KMS-11 (cell line): ENCODE measurements at regions not wholly inside any gene's neighbourhood (a gene's known extent, or its start where the extent isn't known, plus 50 kb on each side); places are given as distances from the start of the nearest gene placed in this dataset.

Experiments used
- H2AFZ ChIP-seq: fragments of 200-600 bp; sonication (generic); 2 replicates; pipeline ENCODE4 v1.6.1; 2016; ENCODE audit warnings: antibody characterized with exemption, mixed run types, low read depth
- H3K27ac ChIP-seq: fragments of 200-600 bp; sonication (generic); 2 replicates; pipeline ENCODE4 v1.6.1; 2016; ENCODE audit warnings: mild to moderate bottlenecking, mixed run types
- H3K27me3 ChIP-seq: fragments of 200-600 bp; sonication (generic); 2 replicates; pipeline ENCODE4 v1.6.1; 2017; ENCODE audit warnings: mild to moderate bottlenecking, low read depth, mixed run types, moderate library complexity; ENCODE audit not compliant: insufficient read depth
- H3K36me3 ChIP-seq: fragments of 200-600 bp; sonication (generic); 2 replicates; pipeline ENCODE4 v1.6.1; 2017; ENCODE audit warnings: mild to moderate bottlenecking, mixed run types; ENCODE audit not compliant: insufficient read depth
- H3K4me1 ChIP-seq: fragments of 200-600 bp; sonication (generic); 2 replicates; pipeline ENCODE4 v1.6.1; 2016; ENCODE audit warnings: mild to moderate bottlenecking, low read depth, mixed run types; ENCODE audit not compliant: poor library complexity, severe bottlenecking
- H3K4me2 ChIP-seq: fragments of 200-600 bp; sonication (generic); 2 replicates; pipeline ENCODE4 v1.7.0; 2016; ENCODE audit warnings: mild to moderate bottlenecking, mixed run types
- H3K4me3 ChIP-seq: fragments of 200-600 bp; sonication (generic); IDR thresholded peaks from 2 replicates; pipeline ENCODE4 v1.6.1; 2017; ENCODE audit warnings: low read depth, low read length, mixed read lengths; ENCODE audit not compliant: insufficient read depth
- H3K79me2 ChIP-seq: fragments of 200-600 bp; sonication (generic); 2 replicates; pipeline ENCODE4 v1.6.1; 2016; ENCODE audit warnings: low read depth, mixed run types; ENCODE audit not compliant: insufficient read depth
- H3K9ac ChIP-seq: fragments of 200-600 bp; sonication (generic); 2 replicates; pipeline ENCODE4 v1.6.1; 2016; ENCODE audit warnings: mild to moderate bottlenecking, mixed run types
- H4K20me1 ChIP-seq: fragments of 200-600 bp; sonication (generic); 2 replicates; pipeline ENCODE4 v1.6.1; 2016; ENCODE audit warnings: mild to moderate bottlenecking, mixed run types; ENCODE audit not compliant: insufficient read depth
- TF ChIP-seq, protein P1 (sequence below): fragments of 200-600 bp; sonication (generic); conservative IDR thresholded peaks from 2 replicates; pipeline ENCODE4 v1.6.1; 2017; ENCODE audit warnings: low read depth, mild to moderate bottlenecking, antibody characterized with exemption, low read length, moderate library complexity, mixed read lengths

DNA sequence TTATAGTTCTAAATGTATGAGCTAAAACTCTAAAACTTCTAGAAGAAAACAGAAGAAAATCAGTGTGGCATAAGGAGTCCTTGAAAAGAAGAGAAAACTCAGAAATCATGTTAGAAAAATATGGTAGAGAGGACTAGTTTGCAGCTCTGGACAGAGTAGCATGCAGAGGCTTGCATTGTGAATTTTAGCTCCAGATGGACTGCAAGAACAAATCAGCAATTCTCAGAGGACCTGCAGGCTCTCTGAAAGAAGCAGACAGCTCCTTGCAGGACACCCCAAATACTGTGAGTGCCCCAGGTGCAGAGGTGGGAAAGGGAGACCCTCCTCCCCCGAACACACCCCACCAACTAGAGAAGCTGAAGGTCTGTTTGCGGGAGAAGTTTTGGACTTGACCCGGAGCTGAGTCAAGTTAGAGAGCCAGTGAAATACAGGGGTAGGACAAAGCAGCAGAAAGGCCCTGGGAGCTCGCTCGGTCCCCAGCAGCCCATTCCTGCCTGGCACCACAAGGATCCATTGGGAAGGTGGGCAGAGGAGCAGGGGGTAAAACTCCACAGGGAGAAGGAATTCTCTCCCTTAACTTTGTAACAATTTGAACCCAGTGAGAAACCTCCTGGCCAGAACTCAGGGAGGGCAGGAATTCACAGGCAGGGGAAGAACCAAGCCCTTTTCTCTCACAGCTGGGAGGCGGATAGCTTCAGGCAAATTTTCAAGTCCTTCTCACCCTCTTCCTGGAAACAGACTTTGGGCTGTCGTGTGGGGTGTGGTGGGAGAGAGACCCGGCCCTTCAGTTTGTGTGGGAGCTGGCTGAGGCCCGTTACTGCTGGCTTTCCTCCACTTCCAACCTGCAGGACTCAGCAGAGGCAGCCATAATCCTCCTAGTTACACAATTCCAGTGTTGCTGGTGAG is 216.2 kb upstream of the SLC35G4 start:
- H3K4me2 ChIP-seq: no peak overlapping the region
- no peak overlapping the region for H3K9ac ChIP-seq
- no peaks in the 10 kb centered on the region for H3K4me1 ChIP-seq
- H2AFZ ChIP-seq: no peak overlapping the region
- H3K79me2 ChIP-seq: no peaks in the 10 kb centered on the region
- H3K36me3 ChIP-seq: no peaks in the 10 kb centered on the region
- H4K20me1 ChIP-seq: no peaks in the 10 kb centered on the region
- H3K4me3 ChIP-seq: no peak overlapping the region
- TF ChIP-seq, protein P1, sequence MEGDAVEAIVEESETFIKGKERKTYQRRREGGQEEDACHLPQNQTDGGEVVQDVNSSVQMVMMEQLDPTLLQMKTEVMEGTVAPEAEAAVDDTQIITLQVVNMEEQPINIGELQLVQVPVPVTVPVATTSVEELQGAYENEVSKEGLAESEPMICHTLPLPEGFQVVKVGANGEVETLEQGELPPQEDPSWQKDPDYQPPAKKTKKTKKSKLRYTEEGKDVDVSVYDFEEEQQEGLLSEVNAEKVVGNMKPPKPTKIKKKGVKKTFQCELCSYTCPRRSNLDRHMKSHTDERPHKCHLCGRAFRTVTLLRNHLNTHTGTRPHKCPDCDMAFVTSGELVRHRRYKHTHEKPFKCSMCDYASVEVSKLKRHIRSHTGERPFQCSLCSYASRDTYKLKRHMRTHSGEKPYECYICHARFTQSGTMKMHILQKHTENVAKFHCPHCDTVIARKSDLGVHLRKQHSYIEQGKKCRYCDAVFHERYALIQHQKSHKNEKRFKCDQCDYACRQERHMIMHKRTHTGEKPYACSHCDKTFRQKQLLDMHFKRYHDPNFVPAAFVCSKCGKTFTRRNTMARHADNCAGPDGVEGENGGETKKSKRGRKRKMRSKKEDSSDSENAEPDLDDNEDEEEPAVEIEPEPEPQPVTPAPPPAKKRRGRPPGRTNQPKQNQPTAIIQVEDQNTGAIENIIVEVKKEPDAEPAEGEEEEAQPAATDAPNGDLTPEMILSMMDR: no peak
- H3K27me3 ChIP-seq: no peaks in the 10 kb centered on the region
- H3K27ac ChIP-seq: no peak overlapping the region

DNA sequence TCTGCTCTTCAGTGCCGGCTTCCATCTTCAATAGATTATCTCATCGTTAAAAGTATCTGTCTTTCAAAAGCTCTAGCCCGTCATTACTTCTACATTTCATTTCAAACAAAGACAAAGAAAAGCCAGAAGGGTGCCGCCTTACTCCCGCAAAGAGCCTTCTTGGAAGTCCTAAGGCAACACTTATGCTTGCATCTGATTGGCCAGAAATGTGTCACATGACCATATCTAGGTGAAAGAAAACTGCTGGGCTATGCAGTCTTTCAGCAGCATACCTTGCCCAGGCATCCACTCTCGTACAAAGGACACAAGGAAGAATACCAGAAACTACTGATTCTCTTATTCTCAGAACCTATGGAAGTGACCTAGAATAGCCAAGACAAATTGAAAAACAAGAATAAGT is 217.1 kb upstream of the SLC35G4 start:
- no peaks in the 10 kb centered on the region for H3K79me2 ChIP-seq
- no peak overlapping the region for H2AFZ ChIP-seq
- H3K4me2 ChIP-seq: no peak overlapping the region
- no peaks in the 10 kb centered on the region for H3K27me3 ChIP-seq
- TF ChIP-seq, protein P1: no peak
- H3K27ac ChIP-seq: no peak overlapping the region
- no peak overlapping the region for H3K9ac ChIP-seq
- no peaks in the 10 kb centered on the region for H3K4me1 ChIP-seq
- no peaks in the 10 kb centered on the region for H4K20me1 ChIP-seq
- no peaks in the 10 kb centered on the region for H3K36me3 ChIP-seq
- H3K4me3 ChIP-seq: no peak overlapping the region

DNA sequence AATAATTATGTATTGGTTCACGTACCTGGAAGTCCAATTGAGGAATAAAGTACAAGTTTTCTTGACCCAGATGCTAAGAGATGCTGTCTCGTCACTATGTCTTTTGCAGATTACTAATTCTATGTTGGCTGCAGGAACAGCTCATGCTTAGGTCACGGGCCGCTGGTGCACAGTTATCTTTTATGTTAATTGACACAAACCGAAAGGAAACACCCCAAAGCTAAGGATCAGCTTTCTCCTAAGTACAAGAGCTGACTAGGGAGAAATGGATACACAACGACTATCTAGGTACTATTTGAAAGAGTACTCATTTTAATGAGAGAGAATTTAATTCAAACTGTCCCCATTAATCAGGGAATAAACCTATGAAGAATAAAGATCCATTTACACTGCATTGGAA is 217.7 kb upstream of the SLC35G4 start:
- H3K36me3 ChIP-seq: no peaks in the 10 kb centered on the region
- no peaks in the 10 kb centered on the region for H3K4me1 ChIP-seq
- H3K9ac ChIP-seq: no peak overlapping the region
- H3K27me3 ChIP-seq: no peaks in the 10 kb centered on the region
- H2AFZ ChIP-seq: no peak overlapping the region
- H3K4me2 ChIP-seq: no peak overlapping the region
- H4K20me1 ChIP-seq: no peaks in the 10 kb centered on the region
- no peaks in the 10 kb centered on the region for H3K79me2 ChIP-seq
- TF ChIP-seq, protein P1: no peak
- no peak overlapping the region for H3K4me3 ChIP-seq
- no peak overlapping the region for H3K27ac ChIP-seq

DNA sequence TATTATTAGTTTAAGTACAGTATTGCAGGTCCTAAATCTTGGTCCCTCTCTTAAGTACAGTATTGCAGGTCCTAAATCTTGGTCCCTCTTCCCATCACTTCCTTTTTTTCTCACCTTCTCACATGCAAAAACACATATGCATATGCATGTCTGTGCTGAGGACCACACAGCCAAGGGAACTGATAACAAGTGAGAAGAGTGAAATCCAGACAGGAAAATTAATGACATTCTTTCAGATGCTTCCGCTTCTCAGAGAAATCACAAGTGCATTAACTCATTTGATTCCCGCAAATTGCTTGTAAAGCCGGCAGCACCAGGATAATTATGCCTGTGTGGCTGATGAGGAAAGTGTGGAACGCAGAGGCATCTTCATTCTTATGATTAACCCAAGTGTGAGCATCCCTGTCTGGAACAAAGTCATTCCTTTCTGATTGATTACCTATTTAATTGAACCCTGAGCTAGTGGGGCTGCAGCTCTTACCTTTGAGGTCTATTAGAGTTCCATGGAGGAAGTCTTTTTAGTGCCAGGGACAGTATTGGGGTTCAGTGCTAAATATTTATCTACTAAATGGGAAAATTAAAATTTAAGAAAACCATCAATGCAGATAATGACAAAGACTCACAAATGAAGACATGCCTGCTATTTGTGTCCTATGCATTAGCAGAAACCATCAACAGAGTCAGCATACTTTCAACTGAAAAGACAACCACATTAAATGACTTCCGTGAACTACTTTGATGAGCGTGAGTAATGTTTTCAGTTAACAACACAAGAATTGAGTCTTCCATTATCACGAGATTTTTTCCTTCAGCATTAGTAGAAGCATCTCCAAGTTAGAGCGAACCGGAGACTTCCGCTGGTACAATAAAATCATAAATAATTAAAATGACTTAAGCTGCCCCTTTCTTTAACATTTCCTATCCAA is 220.4 kb upstream of the SLC35G4 start:
- no peaks in the 10 kb centered on the region for H3K4me1 ChIP-seq
- TF ChIP-seq, protein P1: no peak

More for the DNA sequence above, 220.4 kb upstream of the SLC35G4 start:
- H3K27me3 ChIP-seq: no peaks in the 10 kb centered on the region
- H4K20me1 ChIP-seq: no peaks in the 10 kb centered on the region
- H3K4me2 ChIP-seq: no peak overlapping the region
- no peak overlapping the region for H3K4me3 ChIP-seq
- no peak overlapping the region for H2AFZ ChIP-seq
- H3K9ac ChIP-seq: no peak overlapping the region
- H3K79me2 ChIP-seq: no peaks in the 10 kb centered on the region
- H3K27ac ChIP-seq: no peak overlapping the region
- H3K36me3 ChIP-seq: no peaks in the 10 kb centered on the region
